ENCODE measurements at regions not wholly inside any gene's neighbourhood (a gene's known extent, or its start where the extent isn't known, plus 50 kb on each side); places are given as distances from the start of the nearest gene placed in this dataset.

DNA sequence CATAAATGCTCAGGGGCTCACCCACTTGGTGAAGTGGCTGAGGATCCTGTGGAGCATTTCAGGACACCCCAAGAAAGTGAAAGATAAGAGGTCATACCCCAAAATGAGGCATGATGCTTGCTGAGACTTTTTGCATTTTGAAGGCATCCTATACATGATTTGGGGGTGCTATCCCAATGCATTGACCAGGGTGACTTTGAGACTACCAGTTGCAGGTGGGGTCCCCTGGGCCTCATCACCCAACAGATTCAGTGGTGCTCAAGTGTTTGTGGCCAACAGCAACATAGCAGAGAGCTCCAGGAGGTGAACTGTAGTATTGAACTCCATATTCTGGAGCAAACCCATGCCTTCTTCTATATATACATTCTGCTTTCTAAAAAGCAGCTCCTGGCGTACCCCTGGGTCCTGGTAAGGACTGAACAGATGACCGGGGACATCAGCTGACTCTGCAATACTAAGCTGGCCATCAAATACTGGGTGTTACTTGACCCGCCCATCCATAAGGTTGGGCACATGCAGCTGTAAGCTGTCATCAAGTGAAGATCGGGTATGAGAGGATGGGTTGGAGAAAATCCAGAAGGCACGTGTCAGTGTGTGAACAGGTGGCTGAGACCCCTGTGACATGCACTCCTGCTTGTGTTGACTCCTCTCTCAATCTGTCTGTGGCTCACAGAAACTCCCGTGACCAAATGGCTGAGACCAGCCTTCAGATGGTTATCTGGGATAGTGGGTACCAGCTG is 143.3 kb downstream of the KLF13 start:
- Histone ChIP-seq H3K4me1 (replicated peaks in 1 of 2) (peaks cover 0 to 2% of the 10 kb centered on the region in 2 donors), H3K27ac (no peak overlapping the region), H3K4me3 (no peak overlapping the region)
- ATAC-seq (replicated peaks in 6 of 8), result no peak
- in situ Hi-C loops (cut with MboI; ENCODE audit: low pct_unique_long_range_greater_than_20kb in 2 of 9, low sequenced_read_pairs in 9 of 9, unreplicated experiment in 9 of 9), result no loop called here
- 60 to 100% (median 70%) methylated on average over 1 to 5 of the region's 6 CpGs; no CpG with 5 or more reads in 4 of the 10 experiments for whole genome bisulfite sequencing, 10 experiments

DNA sequence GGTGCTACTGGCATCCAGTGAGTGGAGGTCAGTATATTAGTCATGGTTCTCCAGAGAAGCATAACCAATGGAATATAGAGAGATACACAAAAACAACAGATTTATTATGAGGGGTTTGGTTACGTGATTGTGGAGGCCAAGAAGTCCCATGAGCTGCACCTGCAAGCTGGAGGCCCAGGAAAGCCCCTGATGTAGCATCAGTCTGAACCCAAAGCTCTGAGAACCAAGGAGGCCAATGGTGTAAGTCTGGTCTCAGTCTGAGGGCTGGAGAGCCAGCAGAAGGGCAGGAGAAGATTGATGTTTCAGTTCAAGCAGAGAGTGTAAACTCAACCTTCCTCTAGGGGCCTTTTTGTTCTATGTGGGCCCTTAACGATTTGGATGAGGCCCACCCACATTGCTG is 144.1 kb downstream of the KLF13 start:
- WGBS, 10 experiments, result 53 to 100% (median 71%) methylated on average over 1 to 2 of the region's 2 CpGs; no CpG with 5 or more reads in 1 of the 10 experiments

DNA sequence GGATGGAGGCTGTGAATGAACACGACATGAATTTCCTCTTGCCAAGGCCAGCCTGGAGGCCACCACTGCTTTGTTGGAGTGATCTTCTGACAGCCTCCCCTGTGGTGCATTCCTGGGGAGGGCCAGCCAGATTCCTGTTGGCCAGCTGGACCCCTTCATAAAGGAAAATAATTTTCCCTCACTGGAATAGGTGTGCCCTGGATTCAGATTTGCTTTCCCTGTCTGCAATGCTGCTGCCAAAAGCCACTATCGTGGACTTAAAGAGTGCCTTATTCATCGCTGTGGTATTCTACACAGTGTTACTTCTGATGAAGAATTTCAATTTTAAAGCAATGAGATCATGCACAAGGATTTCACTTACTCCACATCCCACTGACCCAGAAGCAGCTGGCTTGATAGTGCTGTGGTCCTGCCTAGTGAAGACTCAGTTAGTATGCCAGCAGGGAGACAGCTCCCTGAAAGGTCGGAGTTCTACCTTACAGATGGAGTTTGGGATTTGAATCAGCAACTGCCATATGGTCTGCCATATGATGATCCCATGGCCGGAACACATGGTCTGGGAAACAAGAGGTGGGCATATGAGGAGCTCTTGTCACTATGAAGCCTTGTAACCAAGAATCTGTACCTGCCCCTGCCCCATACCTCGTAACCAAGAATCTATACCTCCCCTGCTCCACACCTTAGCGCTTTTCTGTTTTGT is 145.2 kb downstream of the KLF13 start:
- in situ Hi-C loops (cut with MboI; ENCODE audit: low pct_unique_long_range_greater_than_20kb in 2 of 9, low sequenced_read_pairs in 9 of 9, unreplicated experiment in 9 of 9), result no loop called here

More for the DNA sequence above, 144.1 kb downstream of the KLF13 start:
- no peak for ATAC-seq (replicated peaks in 6 of 8)
- no peak overlapping the region for H3K4me3 ChIP-seq
- no peak overlapping the region for H3K27ac ChIP-seq
- in situ Hi-C loops (cut with MboI; ENCODE audit: low pct_unique_long_range_greater_than_20kb in 2 of 9, low sequenced_read_pairs in 9 of 9, unreplicated experiment in 9 of 9), result no loop called here
- peaks cover 0 to 2% of the 10 kb centered on the region in 2 donors for H3K4me1 ChIP-seq (replicated peaks in 1 of 2)

DNA sequence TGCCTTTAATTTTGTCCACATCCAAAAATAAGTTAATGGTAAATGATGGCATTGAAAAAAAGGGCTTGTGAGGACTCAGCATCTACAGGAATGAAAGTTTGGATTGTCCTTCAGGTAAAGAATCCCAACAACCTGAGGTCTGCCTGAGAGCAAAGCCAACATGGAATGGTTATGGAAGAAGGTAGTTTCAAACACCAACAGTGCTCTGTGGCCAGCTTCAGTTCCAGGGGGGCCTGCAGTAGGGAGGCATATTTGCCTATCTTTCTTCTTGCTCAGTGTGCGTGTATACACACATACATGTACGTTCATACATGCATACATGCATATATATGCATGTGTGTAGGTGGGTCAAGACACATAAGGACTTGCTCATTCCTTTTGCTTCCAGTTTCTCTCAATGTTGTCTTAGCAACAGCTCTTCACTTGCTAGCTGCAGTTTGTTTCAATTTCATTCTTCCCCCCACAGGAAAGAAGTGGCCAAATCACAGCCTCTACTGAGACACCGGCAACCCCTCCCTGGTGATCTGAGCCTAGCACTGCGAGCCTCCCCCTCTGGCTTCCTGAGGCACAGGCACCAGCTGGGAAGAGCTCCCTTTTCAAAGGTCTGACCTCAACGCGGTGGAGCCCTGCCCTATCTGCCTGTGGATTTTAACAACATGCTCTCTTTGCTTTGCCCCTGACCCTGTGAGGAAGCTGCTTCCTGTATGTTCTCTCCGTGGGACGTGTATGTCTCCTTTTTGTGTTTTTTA is 146.2 kb downstream of the KLF13 start:
- Histone ChIP-seq H3K27ac (no peak overlapping the region), H3K4me1 (replicated peaks in 1 of 2) (peaks cover 0 to 2% of the 10 kb centered on the region in 2 donors), H3K4me3 (no peak overlapping the region)
- peak; percentile 55 to 90 (median 64) for ATAC-seq (replicated peaks in 6 of 8)
- 10 to 100% (median 30%) methylated on average over 2 to 7 of the region's 8 CpGs for WGBS, 10 experiments
- in situ Hi-C loops (cut with MboI; ENCODE audit: low pct_unique_long_range_greater_than_20kb in 2 of 9, low sequenced_read_pairs in 9 of 9, unreplicated experiment in 9 of 9), result no loop called here

More for the DNA sequence above, 145.2 kb downstream of the KLF13 start:
- Histone ChIP-seq H3K27ac (no peak overlapping the region), H3K4me1 (replicated peaks in 1 of 2) (peaks cover 0 to 2% of the 10 kb centered on the region in 2 donors), H3K4me3 (no peak overlapping the region)
- ATAC-seq (replicated peaks in 6 of 8), result peak in 3 of 8 experiments; percentile 36 to 69 (median 62)
- WGBS, 10 experiments, result 30 to 100% (median 80%) methylated on average over 1 to 7 of the region's 7 CpGs; no CpG with 5 or more reads in 3 of the 10 experiments

GRCh38 chr15:31473385-31474058 is 146.9 kb downstream of the KLF13 start:
- H3K27ac ChIP-seq, result no peak overlapping the region
- no peak for ATAC-seq (replicated peaks in 6 of 8)
- H3K4me3 ChIP-seq, result no peak overlapping the region
- in situ Hi-C loops (cut with MboI; ENCODE audit: low pct_unique_long_range_greater_than_20kb in 2 of 9, low sequenced_read_pairs in 9 of 9, unreplicated experiment in 9 of 9), result no loop called here
- peaks cover 0 to 2% of the 10 kb centered on the region in 2 donors for H3K4me1 ChIP-seq (replicated peaks in 1 of 2)
- WGBS, 10 experiments, result 71 to 100% (median 86%) methylated on average over 1 to 6 of the region's 6 CpGs; no CpG with 5 or more reads in 1 of the 10 experiments

- Histone ChIP-seq H3K4me1 (replicated peaks in 1 of 2) (peaks cover 0 to 2% of the 10 kb centered on the region in 2 donors), H3K27ac (no peak overlapping the region), H3K4me3 (no peak overlapping the region)
- in situ Hi-C loops (cut with MboI; ENCODE audit: low pct_unique_long_range_greater_than_20kb in 2 of 9, low sequenced_read_pairs in 9 of 9, unreplicated experiment in 9 of 9), result no loop called here
- no peak for ATAC-seq (replicated peaks in 6 of 8)
- WGBS, 10 experiments, result 55 to 100% (median 80%) methylated on average over 2 to 7 of the region's 10 CpGs; no CpG with 5 or more reads in 1 of the 10 experiments
Observed at GRCh38 chr15:31474059-31474868, 147.6 kb downstream of the KLF13 start.

GRCh38 chr15:31476236-31476810 is 149.7 kb downstream of the KLF13 start:
- 80 to 100% (median 89%) methylated on average over 1 to 4 of the region's 7 CpGs; no CpG with 5 or more reads in 3 of the 10 experiments for WGBS, 10 experiments

DNA sequence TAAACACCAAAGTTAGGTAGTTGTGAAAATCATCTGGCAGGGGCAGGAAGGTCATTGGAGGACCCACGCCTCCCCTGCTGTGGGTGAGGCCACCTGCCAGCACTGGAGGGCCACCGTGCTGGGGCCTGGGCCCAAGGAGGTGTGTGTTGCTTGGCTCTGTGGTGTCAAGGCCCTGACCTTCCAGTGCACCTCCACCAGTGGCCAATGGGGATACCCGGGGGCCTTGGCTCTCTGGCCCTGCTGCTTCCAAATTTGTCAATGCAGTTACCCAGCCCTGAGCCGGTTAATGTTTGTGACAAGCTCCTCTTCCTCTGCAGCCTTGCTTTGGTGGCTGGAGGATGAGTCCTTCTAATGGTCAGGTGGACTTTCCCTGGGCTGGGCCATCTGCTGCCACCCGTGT is 150.2 kb downstream of the KLF13 start:
- Histone ChIP-seq H3K4me3 (no peak overlapping the region), H3K27ac (no peak overlapping the region), H3K4me1 (replicated peaks in 1 of 2) (peaks cover 2 to 5% of the 10 kb centered on the region in 2 donors)
- in situ Hi-C loops (cut with MboI; ENCODE audit: low pct_unique_long_range_greater_than_20kb in 2 of 9, low sequenced_read_pairs in 9 of 9, unreplicated experiment in 9 of 9), result loop anchor here in 5 of 9 experiments (25.0 kb wide), 4 partner anchors 265 to 815 kb away; no protein-coding TSS in a partner anchor
- no peak for ATAC-seq (replicated peaks in 6 of 8)
- 60 to 100% (median 90%) methylated on average over 1 to 2 of the region's 5 CpGs; no CpG with 5 or more reads in 6 of the 10 experiments for WGBS, 10 experiments

More at GRCh38 chr15:31476236-31476810, 149.7 kb downstream of the KLF13 start:
- H3K4me1 ChIP-seq (replicated peaks in 1 of 2), result peaks cover 2 to 5% of the 10 kb centered on the region in 2 donors
- no peak for ATAC-seq (replicated peaks in 6 of 8)
- no peak overlapping the region for H3K4me3 ChIP-seq
- no peak overlapping the region for H3K27ac ChIP-seq
- in situ Hi-C loops (cut with MboI; ENCODE audit: low pct_unique_long_range_greater_than_20kb in 2 of 9, low sequenced_read_pairs in 9 of 9, unreplicated experiment in 9 of 9), result loop anchor here in 5 of 9 experiments (25.0 kb wide), 4 partner anchors 264 to 814 kb away; no protein-coding TSS in a partner anchor

DNA sequence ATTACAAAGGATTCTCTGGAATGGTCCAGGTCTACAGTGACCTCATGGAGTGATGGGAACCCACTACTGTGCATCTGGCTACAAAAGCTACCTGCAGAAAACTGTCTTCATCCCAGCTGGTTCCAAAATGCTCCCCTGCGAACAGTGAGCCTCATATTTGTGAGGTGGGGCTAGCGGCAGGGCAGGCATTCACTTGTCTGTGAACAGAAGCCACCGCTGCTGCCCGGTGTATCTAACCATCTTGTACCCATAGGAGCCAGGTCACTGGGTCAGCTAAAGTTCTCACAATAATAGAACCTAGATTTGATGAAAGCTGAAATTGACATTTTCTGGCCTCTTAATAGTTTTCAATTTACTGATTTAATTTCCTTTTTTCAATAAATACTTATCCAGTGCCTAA is 150.7 kb downstream of the KLF13 start:
- Histone ChIP-seq H3K4me1 (replicated peaks in 1 of 2) (peaks cover 2 to 5% of the 10 kb centered on the region in 2 donors), H3K27ac (no peak overlapping the region), H3K4me3 (no peak overlapping the region)
- 90 to 100% (median 98%) methylated on average over 1 to 4 of the region's 4 CpGs; no CpG with 5 or more reads in 2 of the 10 experiments for WGBS, 10 experiments
- ATAC-seq (replicated peaks in 6 of 8), result no peak
- in situ Hi-C loops (cut with MboI; ENCODE audit: low pct_unique_long_range_greater_than_20kb in 2 of 9, low sequenced_read_pairs in 9 of 9, unreplicated experiment in 9 of 9), result loop anchor here in 5 of 9 experiments (25.0 kb wide), 4 partner anchors 265 to 815 kb away; no protein-coding TSS in a partner anchor

DNA sequence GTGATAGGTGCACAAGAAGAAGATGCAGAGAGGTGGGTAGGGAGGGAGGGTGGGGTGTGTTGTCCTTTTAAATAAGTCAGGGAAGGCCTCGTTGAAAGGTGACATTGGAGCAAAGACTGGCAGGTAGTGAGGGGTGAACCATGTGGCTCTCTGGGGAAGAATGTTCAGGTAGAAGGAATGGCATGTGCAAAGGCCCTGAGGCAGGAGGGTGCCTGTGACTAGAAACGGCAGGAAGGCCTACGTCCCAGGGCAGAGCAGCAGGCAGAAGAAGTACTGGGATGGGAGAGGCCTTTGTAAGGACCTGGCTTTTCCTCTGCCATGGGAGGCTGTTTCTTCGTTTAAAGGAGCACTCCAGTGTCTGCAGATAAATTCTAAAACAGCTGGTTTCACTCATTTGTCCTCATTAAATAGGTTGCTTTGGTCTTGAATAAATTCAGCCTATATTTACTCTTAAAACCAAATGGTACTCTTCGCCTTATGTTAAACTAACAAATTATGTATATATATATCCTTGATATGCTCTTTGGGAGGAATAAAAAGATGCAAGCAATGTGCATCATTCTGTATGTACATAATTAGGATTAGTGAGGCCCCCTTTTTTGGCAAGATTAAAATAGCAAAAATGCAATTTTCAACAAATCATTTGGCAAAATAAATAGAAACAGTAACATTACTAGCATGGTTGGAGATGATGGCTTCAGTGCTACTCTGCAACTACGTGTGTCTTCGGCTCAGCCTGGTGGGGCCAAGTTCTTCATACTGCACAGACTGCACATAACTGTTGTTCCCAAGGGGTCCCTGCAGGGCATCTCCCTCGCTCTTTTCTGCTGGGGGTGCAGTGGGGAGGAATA is 151.4 kb downstream of the KLF13 start:
- Histone ChIP-seq H3K4me3 (no peak overlapping the region), H3K27ac (no peak overlapping the region), H3K4me1 (replicated peaks in 1 of 2) (peaks cover 2 to 5% of the 10 kb centered on the region in 2 donors)
- in situ Hi-C loops (cut with MboI; ENCODE audit: low pct_unique_long_range_greater_than_20kb in 2 of 9, low sequenced_read_pairs in 9 of 9, unreplicated experiment in 9 of 9), result loop anchor here in 5 of 9 experiments (25.0 kb wide), 4 partner anchors 266 to 816 kb away; no protein-coding TSS in a partner anchor
- peak in 3 of 8 experiments; percentile 75 to 89 (median 81) for ATAC-seq (replicated peaks in 6 of 8)
- 0 to 100% (median 87%) methylated on average over 1 to 8 of the region's 8 CpGs for WGBS, 10 experiments

Data from motor neuron (in vitro differentiated cells).